GM06990 (cell line): ENCODE measurements at regions not wholly inside any gene's neighbourhood (a gene's known extent, or its start where the extent isn't known, plus 50 kb on each side); places are given as distances from the start of the nearest gene placed in this dataset.

ENCODE experiments used
- DNase-seq: peaks from one replicate; pipeline ENCODE4 v3.0.0-alpha.2; 2011; ENCODE audit not compliant: insufficient read length; ENCODE audit errors: extremely low read depth
- H3K27me3 ChIP-seq: replicated peaks from 2 replicates; pipeline ENCODE4 v1.6.0; 2011; ENCODE audit warnings: low read length; ENCODE audit not compliant: control insufficient read depth, insufficient read depth
- H3K36me3 ChIP-seq: 2 replicates; pipeline ENCODE4 v1.5.1; 2011; ENCODE audit warnings: low read length; ENCODE audit not compliant: control insufficient read depth, insufficient read depth
- H3K4me3 ChIP-seq: replicated peaks from 2 replicates; pipeline ENCODE4 v1.5.1; 2011; ENCODE audit warnings: low read depth, mild to moderate bottlenecking, control low read depth, low read length
- CTCF ChIP-seq: IDR thresholded peaks from 2 replicates; pipeline ENCODE4 v1.5.1; 2011; ENCODE audit warnings: low read length, control low read depth, mild to moderate bottlenecking, inconsistent platforms; ENCODE audit not compliant: insufficient read depth, poor library complexity, severe bottlenecking

- Histone ChIP-seq H3K36me3 (no peaks in the 10 kb centered on the region), H3K27me3 (peaks cover 2% of the 10 kb centered on the region; the same call in 1 of the 2 replicates), H3K4me3 (no peak overlapping the region)
- DNase-seq, result no peak
- TF ChIP-seq CTCF, result no peak
Measured at GRCh38 chr17:17414341-17414805, 62.4 kb upstream of the MED9 start.

DNA sequence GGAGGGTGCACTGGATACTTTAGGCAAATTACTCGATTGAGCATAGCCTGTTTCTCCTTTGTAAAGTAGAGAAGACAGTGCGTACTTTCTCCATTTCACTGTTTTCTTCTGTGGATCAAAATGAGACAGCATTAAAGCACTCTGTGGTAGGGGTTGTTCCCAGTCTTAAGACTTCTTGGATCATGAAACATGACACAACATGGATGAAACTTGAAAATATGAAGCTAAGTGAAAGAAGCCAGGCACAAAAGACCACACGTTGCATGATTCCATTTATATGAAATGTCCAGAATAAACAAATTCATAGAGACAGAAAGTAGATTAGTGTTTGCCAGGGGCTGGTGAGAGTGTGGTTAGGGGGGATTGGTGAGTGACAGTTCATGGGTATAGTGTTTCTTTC lies 61.8 kb upstream of the MED9 start:
- peaks cover 2% of the 10 kb centered on the region; the same call in 1 of the 2 replicates for H3K27me3 ChIP-seq
- H3K4me3 ChIP-seq, result no peak overlapping the region
- H3K36me3 ChIP-seq, result no peaks in the 10 kb centered on the region
- no peak for TF ChIP-seq CTCF
- no peak for DNase-seq

DNA sequence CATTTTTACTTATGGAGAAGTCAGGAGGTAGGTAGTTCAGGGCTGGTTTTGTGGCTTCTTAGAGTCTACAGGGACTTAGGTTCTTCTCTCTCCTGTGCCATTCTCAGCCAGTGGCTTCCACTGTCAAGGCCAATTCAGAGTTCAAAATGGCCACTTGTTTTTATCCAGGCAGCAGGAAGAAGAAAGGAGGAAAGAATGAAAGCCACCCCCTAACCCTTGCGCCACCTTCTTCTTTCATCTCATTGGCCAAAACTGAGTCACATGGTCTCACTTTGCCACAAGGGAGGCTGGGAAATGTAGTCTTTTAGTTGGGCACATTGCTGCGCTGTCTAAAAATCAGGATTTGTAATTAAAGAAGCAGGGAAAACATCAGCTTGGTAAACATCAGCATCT lies 60.8 kb upstream of the MED9 start:
- no peak for TF ChIP-seq CTCF
- H3K27me3 ChIP-seq, result peaks cover 2% of the 10 kb centered on the region; the same call in 1 of the 2 replicates
- DNase-seq, result no peak
- H3K36me3 ChIP-seq, result no peaks in the 10 kb centered on the region
- no peak overlapping the region for H3K4me3 ChIP-seq

DNA sequence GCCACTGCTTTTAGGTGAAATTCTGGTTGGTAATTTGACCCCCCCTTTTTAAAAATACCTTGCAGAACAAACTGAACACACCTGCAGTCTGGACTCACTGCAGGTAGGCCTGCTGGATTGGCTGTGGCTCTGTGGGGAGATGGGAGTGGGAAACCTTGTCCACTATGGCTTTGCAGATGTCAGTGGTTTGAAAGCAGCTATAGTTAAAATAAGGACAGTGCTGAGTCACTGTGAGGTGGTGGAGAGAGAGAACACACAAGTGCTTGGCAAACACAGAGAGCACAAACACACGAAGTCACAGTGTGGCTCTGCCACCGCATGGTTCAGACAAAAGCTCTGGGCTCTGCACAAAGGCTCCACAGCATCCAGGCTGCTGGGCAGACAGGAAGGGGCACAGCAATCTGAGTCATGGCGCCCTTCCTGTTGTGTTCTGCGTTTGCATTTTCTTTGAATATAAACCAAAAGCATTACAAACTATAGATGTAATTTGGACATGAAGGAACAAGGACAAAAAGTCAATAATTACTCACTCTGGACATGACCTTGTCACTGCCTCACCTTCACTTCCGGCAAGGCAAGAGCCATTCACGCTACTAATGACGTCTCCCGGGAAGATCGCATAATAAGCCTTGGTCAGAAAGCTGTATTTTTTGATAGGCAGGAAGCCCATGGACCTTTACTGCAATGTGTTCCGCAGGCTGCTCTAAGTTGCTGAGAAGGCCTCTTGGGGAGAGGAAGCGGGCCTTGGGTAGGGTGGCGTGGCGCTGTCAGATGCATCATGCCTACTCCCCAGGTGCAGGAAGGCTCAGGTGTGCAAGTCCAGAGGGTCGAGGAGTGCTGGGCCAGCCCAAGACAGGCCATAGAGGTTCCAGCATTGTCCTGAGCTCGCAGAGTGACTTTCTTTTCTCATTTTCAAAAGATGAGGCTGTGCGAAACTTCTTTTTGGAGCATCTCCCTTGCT lies 60.1 kb upstream of the MED9 start:
- DNase-seq, result no peak
- H3K36me3 ChIP-seq, result no peaks in the 10 kb centered on the region
- H3K27me3 ChIP-seq, result peaks cover 2% of the 10 kb centered on the region; the same call in 1 of the 2 replicates
- no peak overlapping the region for H3K4me3 ChIP-seq
- no peak for TF ChIP-seq CTCF

- DNase-seq, result no peak
- peaks cover 2% of the 10 kb centered on the region; the same call in 1 of the 2 replicates for H3K27me3 ChIP-seq
- no peak overlapping the region for H3K4me3 ChIP-seq
- TF ChIP-seq CTCF, result no peak
- H3K36me3 ChIP-seq, result no peaks in the 10 kb centered on the region
Measured at GRCh38 chr17:17417718-17418181, 59.0 kb upstream of the MED9 start.
